K562 (cell line): ENCODE measurements at regions not wholly inside any gene's neighbourhood (a gene's known extent, or its start where the extent isn't known, plus 50 kb on each side); places are given as distances from the start of the nearest gene placed in this dataset.
A peak's percentile ranks its signal among the peaks of the same experiment; 100 is the strongest.

Experiments
- ATAC-seq: fragments of 200-7000 bp; cut with Tn5 transposase; 3 replicates; pipeline ENCODE4 v1.9.1; 2020; ENCODE audit warnings: moderate library complexity
- BruUV-seq: library from RNA; stranded (reverse); fragments of 400-500 nt; replicated peaks from 2 replicates; lab custom pipeline; 2021; lab: Mats Ljungman, UMichigan
- CTCF ChIA-PET: fragments of 300-600 bp; formaldehyde crosslinking; extraction: SDS; loops from one replicate; lab custom pipeline; 2021; ENCODE audit warnings: low intra/inter-chr PET ratio; lab: Yijun Ruan, JAX
- POLR2A ChIA-PET: fragments of 300-600, 350-650 bp; sonication (Branson Sonifier 250); formaldehyde crosslinking; extraction: SDS; loops from one replicate; lab custom pipeline; 2021; ENCODE audit warnings: antibody characterized with exemption, inconsistent platforms; lab: Yijun Ruan, JAX
- DNase-seq, 4 experiments: peaks; one replicate each; pipeline versions ENCODE4 v3.0.0 to v3.0.0-alpha.2; 2011 to 2018; ENCODE audit warnings: low spot score in 3 of 4, mixed read lengths in 3 of 4; ENCODE audit errors: extremely low read depth in 1 of 4
- FAIRE-seq: peaks from 2 replicates; lab custom pipeline; 2011; peaks lifted over from hg19 to GRCh38; lab: Jason Lieb, UNC
- H2AFZ ChIP-seq: 2 replicates; pipeline ENCODE4 v1.6.0; 2011; ENCODE audit warnings: low read depth, low read length, control low read depth, inconsistent platforms
- H3K27ac ChIP-seq: fragments of 200-600 bp; 3 replicates; pipeline ENCODE4 v1.8.0; 2011; ENCODE audit warnings: low read depth, mild to moderate bottlenecking, control low read depth, inconsistent platforms, low read length, moderate library complexity, mixed read lengths; ENCODE audit errors: extremely low read depth
- H3K27me3 ChIP-seq, 2 experiments: fragments of 300-600 bp in 1 of 2; 2 replicates in 1 of 2; 3 replicates in 1 of 2; pipeline versions ENCODE4 v1.6.0 to v1.8.0; 2011; ENCODE audit warnings: inconsistent platforms in 2 of 2, low read length in 2 of 2, mild to moderate bottlenecking in 1 of 2, mixed read lengths in 1 of 2, moderate library complexity in 1 of 2; ENCODE audit not compliant: control insufficient read depth in 2 of 2, insufficient read depth in 2 of 2
- H3K36me3 ChIP-seq: fragments of 300-600 bp; 3 replicates; pipeline ENCODE4 v1.8.0; 2011; ENCODE audit warnings: mild to moderate bottlenecking, low read length, inconsistent platforms; ENCODE audit not compliant: control insufficient read depth, insufficient read depth
- H3K4me1 ChIP-seq, 2 experiments: fragments of 200-600 bp in 1 of 2; replicated peaks in 1 of 2; 2 replicates in 1 of 2; 3 replicates in 1 of 2; pipeline versions ENCODE4 v1.5.1 to v1.8.0; 2011; ENCODE audit warnings: inconsistent platforms in 2 of 2, low read length in 2 of 2, mild to moderate bottlenecking in 1 of 2, mixed read lengths in 1 of 2, moderate library complexity in 1 of 2; ENCODE audit not compliant: control insufficient read depth in 2 of 2, insufficient read depth in 2 of 2
- H3K4me2 ChIP-seq: 2 replicates; pipeline ENCODE4 v1.6.1; 2011; ENCODE audit warnings: low read length, control low read depth, inconsistent platforms, mixed read lengths; ENCODE audit not compliant: insufficient read depth
- H3K4me3 ChIP-seq: fragments of 200-600 bp; sonication (generic), shearing (Covaris generic); 2 replicates; pipeline ENCODE4 v1.5.1; 2016; ENCODE audit warnings: control low read depth, inconsistent platforms
- H3K79me2 ChIP-seq: fragments of 200-600 bp; 3 replicates; pipeline ENCODE4 v1.8.0; 2011; ENCODE audit warnings: low read length, inconsistent platforms; ENCODE audit not compliant: control insufficient read depth, insufficient read depth
- H3K9ac ChIP-seq, 2 experiments: 2 replicates each; pipeline versions ENCODE4 v1.6.0 to v1.6.1; 2011; ENCODE audit warnings: low read depth in 2 of 2, low read length in 2 of 2, control low read depth in 1 of 2, inconsistent platforms in 1 of 2, mild to moderate bottlenecking in 1 of 2, mixed read lengths in 1 of 2; ENCODE audit not compliant: insufficient read depth in 1 of 2
- H3K9me1 ChIP-seq: one replicate; pipeline ENCODE4 v1.6.0; 2011; ENCODE audit warnings: inconsistent platforms, mild to moderate bottlenecking, low read length, moderate library complexity; ENCODE audit not compliant: control insufficient read depth, insufficient read depth
- H3K9me3 ChIP-seq: replicated peaks from 2 replicates; pipeline ENCODE4 v1.5.1; 2011; ENCODE audit warnings: low read depth, low read length, inconsistent platforms; ENCODE audit not compliant: control insufficient read depth, insufficient read depth
- H4K20me1 ChIP-seq: replicated peaks from 2 replicates; pipeline ENCODE4 v1.6.1; 2011; ENCODE audit warnings: low read length, inconsistent platforms, mixed read lengths; ENCODE audit not compliant: control insufficient read depth, insufficient read depth
- CTCF ChIP-seq, 3 experiments: IDR thresholded peaks in 2 of 3; conservative IDR thresholded peaks in 1 of 3; 2 replicates each; pipeline ENCODE4 v1.5.1; 2011 to 2012; ENCODE audit warnings: low read length in 3 of 3, mild to moderate bottlenecking in 3 of 3, control low read depth in 2 of 3, improper control_type of control experiment in 1 of 3, inconsistent platforms in 1 of 3, low read depth in 1 of 3, mixed read lengths in 1 of 3, moderate library complexity in 1 of 3; ENCODE audit not compliant: insufficient read depth in 2 of 3
- FUS ChIP-seq: fragments of 200-400 bp; formaldehyde crosslinking; optimal IDR thresholded peaks from 2 replicates; pipeline ENCODE3; 2017; ENCODE audit warnings: low read depth, low read length
- KDM4B ChIP-seq, 2 experiments: fragments of 450-650 bp in 1 of 2; sonication (generic) in 1 of 2; IDR thresholded peaks; 2 replicates each; pipeline ENCODE4 v1.6.1; 2016 to 2017; ENCODE audit warnings: borderline replicate concordance in 2 of 2, antibody characterized with exemption in 1 of 2, low read depth in 1 of 2, mild to moderate bottlenecking in 1 of 2
- KLF1 ChIP-seq: fragments of 450-650 bp; IDR thresholded peaks from 2 replicates; pipeline ENCODE4 v1.6.1; 2016; ENCODE audit warnings: missing genetic modification characterization, missing compliant biosample characterization
- MEIS2 ChIP-seq: fragments of 450-650 bp; IDR thresholded peaks from 2 replicates; pipeline ENCODE4 v1.6.1; 2014; ENCODE audit warnings: mild to moderate bottlenecking; ENCODE audit not compliant: partially characterized antibody
- PHTF2 ChIP-seq: fragments of 250-450 bp; sonication (Bioruptor Pico); IDR thresholded peaks from 2 replicates; pipeline ENCODE4 v1.5.0; 2021; ENCODE audit warnings: mild to moderate bottlenecking
- RBFOX2 ChIP-seq: fragments of 200-400 bp; formaldehyde crosslinking; IDR thresholded peaks from 2 replicates; pipeline ENCODE4 v1.6.1; 2017; ENCODE audit warnings: low read depth, mild to moderate bottlenecking, low read length, moderate library complexity
- SMARCA4 ChIP-seq: fragments of 450-650 bp; IDR thresholded peaks from 2 replicates; pipeline ENCODE4 v1.6.1; 2016
- SRSF1 ChIP-seq: fragments of 200-400 bp; formaldehyde crosslinking; IDR thresholded peaks from 2 replicates; pipeline ENCODE4 v1.6.1; 2017; ENCODE audit warnings: mild to moderate bottlenecking, low read depth, low read length, moderate library complexity
- WGBS: fragments of 100-300 bp; shearing (Covaris generic); methylation state at CpG from one replicate; pipeline ENCODE4 v1.1.6; 2016; ENCODE audit warnings: low coverage, mixed read lengths; ENCODE audit not compliant: insufficient coverage; ENCODE audit errors: missing lambda C conversion rate; 5-methylcytosine and 5-hydroxymethylcytosine counted together
- in situ Hi-C: fragments of 300-500 bp; cut with MboI; formaldehyde crosslinking; loops from 4 replicates; pipeline ENCODE4 v1.15.0; 2018; ENCODE audit warnings: inconsistent platforms, mixed read lengths
- intact Hi-C: fragments of 100-400 bp; cut with micrococcal nuclease; formaldehyde crosslinking; loops from 2 replicates; pipeline ENCODE4 v1.14.2; 2022
- TF ChIP-seq, protein P1 (sequence below): fragments of 450-650 bp; formaldehyde crosslinking; IDR thresholded peaks from 2 replicates; pipeline ENCODE4 v1.4.0; 2020; ENCODE audit warnings: mild to moderate bottlenecking, moderate library complexity
- TF ChIP-seq, protein P2 (sequence below): fragments of 150-350 bp; IDR thresholded peaks from 2 replicates; pipeline ENCODE4 v1.6.1; 2014; ENCODE audit warnings: low read depth, mild to moderate bottlenecking, low read length, borderline replicate concordance

DNA sequence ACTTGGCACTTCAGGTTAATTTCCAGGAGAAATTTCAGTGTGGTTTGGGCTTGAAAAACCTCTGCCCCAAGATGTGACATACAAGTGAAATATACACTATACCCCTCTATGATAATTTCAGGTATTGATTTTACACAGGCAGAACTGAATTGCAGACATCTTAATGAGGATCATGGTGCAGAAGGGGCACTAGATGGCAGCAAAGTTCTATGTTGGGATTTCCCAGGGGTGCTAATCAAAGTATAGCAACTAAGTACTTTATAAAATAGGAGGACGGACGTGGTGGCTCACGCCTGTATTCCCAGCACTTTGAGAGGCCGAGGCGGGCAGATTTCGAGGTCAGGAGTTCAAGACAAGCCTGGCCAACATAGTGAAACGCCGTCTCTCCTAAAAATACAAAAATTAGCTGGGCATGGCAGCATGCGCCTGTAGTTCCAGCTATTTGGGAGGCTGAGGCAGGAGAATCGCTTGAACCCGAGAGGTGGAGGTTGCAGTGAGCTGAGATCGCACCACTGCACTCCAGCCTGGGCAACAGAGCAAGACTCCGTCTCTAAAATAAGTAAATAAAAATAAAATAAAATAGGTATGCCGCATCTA is 555.7 kb downstream of the ETS1 start (continued):
- peak; percentile 24 to 66 (median 57); a peak in 5 of 6 replicates for TF ChIP-seq CTCF (IDR thresholded peaks at IDR 0.05 in 2 of 3, conservative IDR thresholded peaks at IDR 0.05 in 1 of 3; ENCODE audit: insufficient read depth in 2 of 3, low read depth in 1 of 3, low read length in 3 of 3)
- TF ChIP-seq, protein P1, sequence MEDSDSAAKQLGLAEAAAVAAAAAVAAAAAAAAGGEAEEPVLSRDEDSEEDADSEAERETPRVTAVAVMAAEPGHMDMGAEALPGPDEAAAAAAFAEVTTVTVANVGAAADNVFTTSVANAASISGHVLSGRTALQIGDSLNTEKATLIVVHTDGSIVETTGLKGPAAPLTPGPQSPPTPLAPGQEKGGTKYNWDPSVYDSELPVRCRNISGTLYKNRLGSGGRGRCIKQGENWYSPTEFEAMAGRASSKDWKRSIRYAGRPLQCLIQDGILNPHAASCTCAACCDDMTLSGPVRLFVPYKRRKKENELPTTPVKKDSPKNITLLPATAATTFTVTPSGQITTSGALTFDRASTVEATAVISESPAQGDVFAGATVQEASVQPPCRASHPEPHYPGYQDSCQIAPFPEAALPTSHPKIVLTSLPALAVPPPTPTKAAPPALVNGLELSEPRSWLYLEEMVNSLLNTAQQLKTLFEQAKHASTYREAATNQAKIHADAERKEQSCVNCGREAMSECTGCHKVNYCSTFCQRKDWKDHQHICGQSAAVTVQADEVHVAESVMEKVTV (CRISPR knock-in tag) = peak; percentile 43; the same call in 1 of the 2 replicates

GRCh38 chr11:128029219-128029722 is 558.1 kb downstream of the ETS1 start:
- Histone ChIP-seq H2AFZ (no peak overlapping the region), H3K9ac (no peak overlapping the region), H3K4me2 (no peak overlapping the region), H3K4me1 (no peaks in the 10 kb centered on the region), H4K20me1 (no peaks in the 10 kb centered on the region), H3K9me1 (no peaks in the 10 kb centered on the region), H3K27ac (no peak overlapping the region), H3K27me3 (no peaks in the 10 kb centered on the region), H3K9me3 (no peaks in the 10 kb centered on the region), H3K79me2 (no peaks in the 10 kb centered on the region), H3K36me3 (no peaks in the 10 kb centered on the region), H3K4me3 (no peak overlapping the region)
- ATAC-seq = no peak
- no TSS peak for BruUV-seq
- WGBS = 0% methylated on average over 1 of the region's 1 CpG
- no peak for TF ChIP-seq SMARCA4
- no peak for TF ChIP-seq PHTF2
- no peak for TF ChIP-seq SRSF1
- TF ChIP-seq FUS = no peak
- no peak for TF ChIP-seq KLF1 (tag)
- no peak for TF ChIP-seq MEIS2
- no peak for TF ChIP-seq RBFOX2
- TF ChIP-seq, protein P2, sequence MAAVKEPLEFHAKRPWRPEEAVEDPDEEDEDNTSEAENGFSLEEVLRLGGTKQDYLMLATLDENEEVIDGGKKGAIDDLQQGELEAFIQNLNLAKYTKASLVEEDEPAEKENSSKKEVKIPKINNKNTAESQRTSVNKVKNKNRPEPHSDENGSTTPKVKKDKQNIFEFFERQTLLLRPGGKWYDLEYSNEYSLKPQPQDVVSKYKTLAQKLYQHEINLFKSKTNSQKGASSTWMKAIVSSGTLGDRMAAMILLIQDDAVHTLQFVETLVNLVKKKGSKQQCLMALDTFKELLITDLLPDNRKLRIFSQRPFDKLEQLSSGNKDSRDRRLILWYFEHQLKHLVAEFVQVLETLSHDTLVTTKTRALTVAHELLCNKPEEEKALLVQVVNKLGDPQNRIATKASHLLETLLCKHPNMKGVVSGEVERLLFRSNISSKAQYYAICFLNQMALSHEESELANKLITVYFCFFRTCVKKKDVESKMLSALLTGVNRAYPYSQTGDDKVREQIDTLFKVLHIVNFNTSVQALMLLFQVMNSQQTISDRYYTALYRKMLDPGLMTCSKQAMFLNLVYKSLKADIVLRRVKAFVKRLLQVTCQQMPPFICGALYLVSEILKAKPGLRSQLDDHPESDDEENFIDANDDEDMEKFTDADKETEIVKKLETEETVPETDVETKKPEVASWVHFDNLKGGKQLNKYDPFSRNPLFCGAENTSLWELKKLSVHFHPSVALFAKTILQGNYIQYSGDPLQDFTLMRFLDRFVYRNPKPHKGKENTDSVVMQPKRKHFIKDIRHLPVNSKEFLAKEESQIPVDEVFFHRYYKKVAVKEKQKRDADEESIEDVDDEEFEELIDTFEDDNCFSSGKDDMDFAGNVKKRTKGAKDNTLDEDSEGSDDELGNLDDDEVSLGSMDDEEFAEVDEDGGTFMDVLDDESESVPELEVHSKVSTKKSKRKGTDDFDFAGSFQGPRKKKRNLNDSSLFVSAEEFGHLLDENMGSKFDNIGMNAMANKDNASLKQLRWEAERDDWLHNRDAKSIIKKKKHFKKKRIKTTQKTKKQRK = no peak
- TF ChIP-seq KDM4B (IDR thresholded peaks at IDR 0.05; ENCODE audit: borderline replicate concordance in 2 of 2, low read depth in 1 of 2) = no peak
- intact Hi-C loops (no loop called here), in situ Hi-C loops (loop anchor here (25.0 kb wide), 2 partner anchors 608 to 808 kb away; no protein-coding TSS in a partner anchor)
- POLR2A ChIA-PET = no interaction called here
- CTCF ChIA-PET = no interaction called here
- FAIRE-seq = no peak
- no peak for DNase-seq
